ENCODE measurements at regions not wholly inside any gene's neighbourhood (a gene's known extent, or its start where the extent isn't known, plus 50 kb on each side); places are given as distances from the start of the nearest gene placed in this dataset.

DNA sequence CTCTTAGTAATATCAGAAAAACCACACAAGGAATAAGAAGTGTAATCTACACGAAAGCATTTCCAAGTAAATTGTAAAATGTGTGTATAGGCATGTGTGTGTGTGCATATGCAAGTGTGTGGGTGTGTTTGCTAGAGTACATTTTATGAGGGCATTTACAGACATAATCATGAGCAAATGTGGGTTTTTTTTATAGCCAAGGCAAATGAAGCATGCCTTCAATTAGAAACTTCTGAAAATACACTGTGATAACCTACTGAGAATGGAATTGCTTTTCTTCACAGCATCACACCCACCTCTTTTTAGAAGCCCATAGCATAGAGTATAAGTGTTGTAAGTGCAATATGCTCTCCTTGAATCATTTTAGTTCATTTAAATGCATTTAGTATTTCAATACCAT lies 1721.1 kb downstream of the GRIK2 start:
- TF ChIP-seq CTCF (IDR thresholded peaks at IDR 0.05; ENCODE audit: insufficient read depth, low read length, poor library complexity, severe bottlenecking), result no peak
- TF ChIP-seq EZH2phosphoT487 (conservative IDR thresholded peaks at IDR 0.05; ENCODE audit: low read length), result no peak
- H3K9me2 ChIP-seq (replicated peaks; ENCODE audit: insufficient read depth, low read length), result no peaks in the 10 kb centered on the region
- H3K79me2 ChIP-seq (ENCODE audit: insufficient read depth, low read length), result no peaks in the 10 kb centered on the region
- H3K27ac ChIP-seq (ENCODE audit: low read depth, low read length), result no peak overlapping the region
- no peaks in the 10 kb centered on the region for H3K27me3 ChIP-seq (ENCODE audit: low read length)
- H2AFZ ChIP-seq (ENCODE audit: low read depth, low read length, severe bottlenecking), result no peak overlapping the region
- H3K9me3 ChIP-seq (ENCODE audit: insufficient read depth, low read length), result no peaks in the 10 kb centered on the region
- no peak overlapping the region for H3K9ac ChIP-seq (ENCODE audit: low read length)
- H4K20me1 ChIP-seq (ENCODE audit: low read depth, low read length), result no peaks in the 10 kb centered on the region
- no peaks in the 10 kb centered on the region for H3F3A ChIP-seq (ENCODE audit: insufficient read depth)
- no peak overlapping the region for H3K4me3 ChIP-seq (ENCODE audit: insufficient read depth, low read length, poor library complexity, severe bottlenecking)
- H3K4me2 ChIP-seq (ENCODE audit: low read depth, low read length, poor library complexity, severe bottlenecking), result no peak overlapping the region
- no peaks in the 10 kb centered on the region for H3K36me3 ChIP-seq (ENCODE audit: low read length)

DNA sequence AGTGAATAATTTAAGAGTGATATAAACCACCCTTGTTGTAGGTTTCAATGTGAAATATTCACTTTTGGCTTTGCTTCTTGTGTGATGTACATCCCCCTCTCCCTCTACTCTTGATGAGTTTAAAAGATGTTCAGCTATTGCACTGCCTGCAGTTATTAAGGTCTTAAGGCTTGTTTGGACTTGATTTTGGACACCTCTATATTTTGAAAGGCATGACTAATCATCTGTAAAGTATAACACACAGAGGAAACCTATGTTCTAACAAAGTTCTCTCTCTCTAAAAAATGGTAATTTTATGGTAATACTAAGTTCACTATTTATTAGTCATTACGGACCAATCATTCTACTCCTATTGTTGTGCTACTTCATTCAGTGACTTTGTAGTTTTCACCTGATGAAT lies 1719.9 kb downstream of the GRIK2 start:
- Histone ChIP-seq H2AFZ (ENCODE audit: low read depth, low read length, severe bottlenecking) (no peak overlapping the region), H3K27me3 (ENCODE audit: low read length) (no peaks in the 10 kb centered on the region), H3K4me3 (ENCODE audit: insufficient read depth, low read length, poor library complexity, severe bottlenecking) (no peak overlapping the region), H3K79me2 (ENCODE audit: insufficient read depth, low read length) (no peaks in the 10 kb centered on the region), H3K36me3 (ENCODE audit: low read length) (no peaks in the 10 kb centered on the region), H3K9ac (ENCODE audit: low read length) (no peak overlapping the region), H3F3A (ENCODE audit: insufficient read depth) (no peaks in the 10 kb centered on the region), H3K9me2 (replicated peaks; ENCODE audit: insufficient read depth, low read length) (no peaks in the 10 kb centered on the region), H3K4me2 (ENCODE audit: low read depth, low read length, poor library complexity, severe bottlenecking) (no peak overlapping the region), H3K27ac (ENCODE audit: low read depth, low read length) (no peak overlapping the region), H4K20me1 (ENCODE audit: low read depth, low read length) (no peaks in the 10 kb centered on the region), H3K9me3 (ENCODE audit: insufficient read depth, low read length) (no peaks in the 10 kb centered on the region)
- TF ChIP-seq CTCF (IDR thresholded peaks at IDR 0.05; ENCODE audit: insufficient read depth, low read length, poor library complexity, severe bottlenecking) (no peak), EZH2phosphoT487 (conservative IDR thresholded peaks at IDR 0.05; ENCODE audit: low read length) (no peak)

DNA sequence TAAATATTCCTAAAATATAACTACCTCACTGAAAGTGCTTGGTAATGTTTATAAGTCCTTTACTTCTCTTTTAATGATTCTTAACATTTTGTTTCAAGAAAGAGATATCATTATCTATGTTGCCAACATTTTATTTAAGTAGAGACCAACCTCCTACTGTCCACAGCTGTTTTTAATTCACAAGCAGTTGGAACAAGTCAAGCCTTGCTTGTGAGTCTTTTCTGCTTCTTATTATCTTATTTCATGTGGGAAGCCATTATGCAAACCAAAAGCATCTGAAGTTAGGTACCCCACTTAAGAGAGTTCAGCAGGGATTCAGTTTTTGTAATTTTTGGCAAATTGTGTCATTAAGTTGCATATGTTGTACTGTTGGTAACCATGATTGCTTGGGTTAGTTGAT lies 1714.5 kb downstream of the GRIK2 start:
- no peak overlapping the region for H2AFZ ChIP-seq (ENCODE audit: low read depth, low read length, severe bottlenecking)
- H3F3A ChIP-seq (ENCODE audit: insufficient read depth), result no peaks in the 10 kb centered on the region
- H3K79me2 ChIP-seq (ENCODE audit: insufficient read depth, low read length), result no peaks in the 10 kb centered on the region
- no peak overlapping the region for H3K27ac ChIP-seq (ENCODE audit: low read depth, low read length)
- no peak overlapping the region for H3K9ac ChIP-seq (ENCODE audit: low read length)
- H3K9me2 ChIP-seq (replicated peaks; ENCODE audit: insufficient read depth, low read length), result no peaks in the 10 kb centered on the region; the same call in 1 of the 2 replicates
- no peaks in the 10 kb centered on the region for H4K20me1 ChIP-seq (ENCODE audit: low read depth, low read length)
- no peaks in the 10 kb centered on the region for H3K27me3 ChIP-seq (ENCODE audit: low read length)
- H3K9me3 ChIP-seq (ENCODE audit: insufficient read depth, low read length), result no peaks in the 10 kb centered on the region
- no peaks in the 10 kb centered on the region for H3K36me3 ChIP-seq (ENCODE audit: low read length)
- no peak overlapping the region for H3K4me2 ChIP-seq (ENCODE audit: low read depth, low read length, poor library complexity, severe bottlenecking)
- TF ChIP-seq CTCF (IDR thresholded peaks at IDR 0.05; ENCODE audit: insufficient read depth, low read length, poor library complexity, severe bottlenecking), result no peak
- no peak for TF ChIP-seq EZH2phosphoT487 (conservative IDR thresholded peaks at IDR 0.05; ENCODE audit: low read length)
- H3K4me3 ChIP-seq (ENCODE audit: insufficient read depth, low read length, poor library complexity, severe bottlenecking), result no peak overlapping the region
